GM12878 (cell line): ENCODE measurements at regions not wholly inside any gene's neighbourhood (a gene's known extent, or its start where the extent isn't known, plus 50 kb on each side); places are given as distances from the start of the nearest gene placed in this dataset.

Source experiments
- ATAC-seq: fragments of 200-7000 bp; cut with Tn5 transposase; 3 replicates; pipeline ENCODE4 v1.9.1; 2020; ENCODE audit warnings: mild to moderate bottlenecking, moderate library complexity
- BruUV-seq: library from RNA; stranded (reverse); fragments of 400-500 nt; replicated peaks from 2 replicates; lab custom pipeline; 2021; lab: Mats Ljungman, UMichigan
- CTCF ChIA-PET: fragments of 300-600 bp; sonication (Branson Sonifier 250); formaldehyde crosslinking; extraction: SDS; loops from one replicate; lab custom pipeline; 2021; ENCODE audit warnings: inconsistent platforms; lab: Yijun Ruan, JAX
- POLR2A ChIA-PET: fragments of 350-600 bp; formaldehyde crosslinking; extraction: SDS; loops from one replicate; lab custom pipeline; 2021; ENCODE audit warnings: inconsistent platforms; lab: Charles Lee
- RAD21 ChIA-PET: fragments of 300-600 bp; sonication (Branson Sonifier 250); formaldehyde crosslinking; loops from one replicate; lab custom pipeline; 2023; ENCODE audit warnings: antibody characterized with exemption; ENCODE audit not compliant: unreplicated experiment; lab: Charles Lee
- SMC1A ChIA-PET: fragments of 300-600 bp; sonication (Branson Sonifier 250); formaldehyde crosslinking; loops from one replicate; lab custom pipeline; 2023; ENCODE audit not compliant: unreplicated experiment, uncharacterized antibody; lab: Charles Lee
- DNase-seq: peaks from one replicate; pipeline ENCODE4 v3.0.0-alpha.2; 2011; ENCODE audit warnings: low read depth, low spot score
- FAIRE-seq: peaks from 3 replicates; lab custom pipeline; 2011; peaks lifted over from hg19 to GRCh38; lab: Jason Lieb, UNC
- H2AFZ ChIP-seq: 2 replicates; pipeline ENCODE4 v1.6.0; 2011; ENCODE audit warnings: low read depth, low read length, control low read depth; ENCODE audit not compliant: control insufficient read depth
- H3K27ac ChIP-seq: 2 replicates; pipeline ENCODE4 v1.5.1; 2011; ENCODE audit warnings: control low read depth; ENCODE audit not compliant: control insufficient read depth, insufficient read depth
- H3K27me3 ChIP-seq, 2 experiments: replicated peaks in 1 of 2; 2 replicates each; pipeline versions ENCODE4 v1.6.0 to v1.6.1; 2011; ENCODE audit warnings: low read length in 1 of 2; ENCODE audit not compliant: control insufficient read depth in 2 of 2, insufficient read depth in 2 of 2
- H3K36me3 ChIP-seq, 2 experiments: 2 replicates each; pipeline ENCODE4 v1.5.1; 2011; ENCODE audit warnings: low read length in 1 of 2; ENCODE audit not compliant: control insufficient read depth in 2 of 2, insufficient read depth in 2 of 2
- H3K4me1 ChIP-seq: 2 replicates; pipeline ENCODE4 v1.6.1; 2011; ENCODE audit warnings: mild to moderate bottlenecking, low read length, moderate library complexity, mixed read lengths; ENCODE audit not compliant: control insufficient read depth, insufficient read depth
- H3K4me2 ChIP-seq: 2 replicates; pipeline ENCODE4 v1.6.0; 2011; ENCODE audit warnings: control low read depth; ENCODE audit not compliant: control insufficient read depth, insufficient read depth
- H3K4me3 ChIP-seq: fragments of 200-600 bp; sonication (generic); 2 replicates; pipeline ENCODE4 v1.5.1; 2016
- H3K79me2 ChIP-seq: 2 replicates; pipeline ENCODE4 v1.6.0; 2011; ENCODE audit warnings: low read length; ENCODE audit not compliant: control insufficient read depth, insufficient read depth
- H3K9ac ChIP-seq: 2 replicates; pipeline ENCODE4 v1.8.0; 2011; ENCODE audit warnings: low read length, control low read depth, mixed read lengths; ENCODE audit not compliant: control insufficient read depth, insufficient read depth
- H3K9me3 ChIP-seq: replicated peaks from 3 replicates; pipeline ENCODE4 v1.5.1; 2011; ENCODE audit warnings: mild to moderate bottlenecking, low read length; ENCODE audit not compliant: control insufficient read depth, insufficient read depth
- H4K20me1 ChIP-seq: 2 replicates; pipeline ENCODE4 v1.6.0; 2011; ENCODE audit not compliant: control insufficient read depth, insufficient read depth
- BCL11A ChIP-seq: IDR thresholded peaks from 2 replicates; pipeline ENCODE4 v1.6.1; 2011; ENCODE audit warnings: low read depth, low read length
- POLR2A ChIP-seq: IDR thresholded peaks from 2 replicates; pipeline ENCODE4 v1.6.1; 2011; ENCODE audit warnings: low read depth, mild to moderate bottlenecking, low read length
- POLR2AphosphoS2 ChIP-seq: IDR thresholded peaks from 2 replicates; pipeline ENCODE4 v1.6.1; 2011; ENCODE audit warnings: low read depth, mild to moderate bottlenecking, low read length, improper control_type of control experiment, moderate library complexity
- POLR2AphosphoS5 ChIP-seq: IDR thresholded peaks from 2 replicates; pipeline ENCODE4 v1.6.1; 2011; ENCODE audit warnings: mild to moderate bottlenecking, low read length, inconsistent platforms
- SRF ChIP-seq, 2 experiments: IDR thresholded peaks; 2 replicates each; pipeline ENCODE4 v1.6.1; 2011; ENCODE audit warnings: low read depth in 2 of 2, low read length in 2 of 2, mild to moderate bottlenecking in 1 of 2, moderate library complexity in 1 of 2
- ZNF217 ChIP-seq: fragments of 450-650 bp; IDR thresholded peaks from 2 replicates; pipeline ENCODE4 v1.6.1; 2017; ENCODE audit warnings: antibody characterized with exemption, mild to moderate bottlenecking
- ZNF384 ChIP-seq: IDR thresholded peaks from 2 replicates; pipeline ENCODE4 v1.6.1; 2012; ENCODE audit warnings: low read depth, mild to moderate bottlenecking, low read length, improper control_type of control experiment, borderline replicate concordance
- WGBS: methylation state at CpG from one replicate; pipeline ENCODE4 v1.1.6; 2016; ENCODE audit warnings: low lambda C conversion rate; ENCODE audit not compliant: insufficient replicate concordance, insufficient coverage; ENCODE audit errors: missing lambda C conversion rate; 5-methylcytosine and 5-hydroxymethylcytosine counted together
- in situ Hi-C: fragments of 300-500 bp; cut with MboI; formaldehyde crosslinking; loops from 9 replicates; pipeline ENCODE4 v1.14.3; 2018; ENCODE audit warnings: mixed read lengths
- intact Hi-C: fragments of 100-400 bp; cut with micrococcal nuclease; formaldehyde crosslinking; loops from one replicate; pipeline ENCODE4 v1.14.2; 2022; ENCODE audit not compliant: unreplicated experiment
- TF ChIP-seq, protein P1 (sequence below), 3 experiments: IDR thresholded peaks in 2 of 3; conservative IDR thresholded peaks in 1 of 3; 2 replicates each; pipeline ENCODE4 v1.5.1; 2011; ENCODE audit warnings: low read depth in 3 of 3, low read length in 3 of 3, mild to moderate bottlenecking in 3 of 3, control low read depth in 2 of 3, moderate library complexity in 2 of 3, inconsistent platforms in 1 of 3, mixed read lengths in 1 of 3; ENCODE audit not compliant: control insufficient read depth in 2 of 3, insufficient read depth in 1 of 3; ENCODE audit errors: extremely low read depth in 1 of 3
- TF ChIP-seq, protein P2 (sequence below): fragments of 450-650 bp; IDR thresholded peaks from 2 replicates; pipeline ENCODE4 v1.6.1; 2016; ENCODE audit warnings: mild to moderate bottlenecking
- TF ChIP-seq, protein P3 (sequence below): fragments of 450-650 bp; IDR thresholded peaks from 2 replicates; pipeline ENCODE4 v1.6.1; 2017; ENCODE audit warnings: borderline replicate concordance
- TF ChIP-seq, protein P4 (sequence below): fragments of 450-650 bp; IDR thresholded peaks from 2 replicates; pipeline ENCODE4 v1.6.1; 2018; ENCODE audit warnings: borderline replicate concordance, mild to moderate bottlenecking; ENCODE audit not compliant: partially characterized antibody
- TF ChIP-seq, protein P5 (sequence below): fragments of 450-650 bp; IDR thresholded peaks from 2 replicates; pipeline ENCODE4 v1.6.1; 2016; ENCODE audit warnings: mild to moderate bottlenecking
- TF ChIP-seq, protein P6 (sequence below): fragments of 150-350 bp; IDR thresholded peaks from 2 replicates; pipeline ENCODE4 v1.6.1; 2014; ENCODE audit warnings: mild to moderate bottlenecking, low read depth, low read length

DNA sequence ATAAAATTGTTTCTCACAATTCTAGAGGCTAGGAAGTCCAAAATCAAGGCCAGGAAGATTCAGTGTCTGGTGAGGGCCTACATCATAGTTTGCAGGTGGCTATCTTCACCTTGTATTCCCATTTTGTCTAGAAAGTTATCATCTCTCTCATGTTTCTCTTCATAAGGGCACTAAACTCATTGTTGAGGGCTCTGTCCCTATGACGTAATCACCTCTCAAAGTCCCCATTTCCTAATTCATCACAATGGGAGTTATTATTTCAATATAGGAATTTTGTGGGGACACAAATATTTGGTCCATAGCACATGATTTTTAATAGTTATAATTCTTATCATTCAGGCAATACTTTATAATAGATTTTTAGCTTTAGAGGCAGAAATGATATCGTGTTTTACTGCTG, 1509.2 kb upstream of the SEL1L start (continued):
- TF ChIP-seq, protein P1, sequence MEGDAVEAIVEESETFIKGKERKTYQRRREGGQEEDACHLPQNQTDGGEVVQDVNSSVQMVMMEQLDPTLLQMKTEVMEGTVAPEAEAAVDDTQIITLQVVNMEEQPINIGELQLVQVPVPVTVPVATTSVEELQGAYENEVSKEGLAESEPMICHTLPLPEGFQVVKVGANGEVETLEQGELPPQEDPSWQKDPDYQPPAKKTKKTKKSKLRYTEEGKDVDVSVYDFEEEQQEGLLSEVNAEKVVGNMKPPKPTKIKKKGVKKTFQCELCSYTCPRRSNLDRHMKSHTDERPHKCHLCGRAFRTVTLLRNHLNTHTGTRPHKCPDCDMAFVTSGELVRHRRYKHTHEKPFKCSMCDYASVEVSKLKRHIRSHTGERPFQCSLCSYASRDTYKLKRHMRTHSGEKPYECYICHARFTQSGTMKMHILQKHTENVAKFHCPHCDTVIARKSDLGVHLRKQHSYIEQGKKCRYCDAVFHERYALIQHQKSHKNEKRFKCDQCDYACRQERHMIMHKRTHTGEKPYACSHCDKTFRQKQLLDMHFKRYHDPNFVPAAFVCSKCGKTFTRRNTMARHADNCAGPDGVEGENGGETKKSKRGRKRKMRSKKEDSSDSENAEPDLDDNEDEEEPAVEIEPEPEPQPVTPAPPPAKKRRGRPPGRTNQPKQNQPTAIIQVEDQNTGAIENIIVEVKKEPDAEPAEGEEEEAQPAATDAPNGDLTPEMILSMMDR (IDR thresholded peaks at IDR 0.05 in 2 of 3, conservative IDR thresholded peaks at IDR 0.05 in 1 of 3; ENCODE audit: control insufficient read depth in 2 of 3, extremely low read depth in 1 of 3, insufficient read depth in 1 of 3, low read depth in 3 of 3, low read length in 3 of 3), result no peak
- no peak for TF ChIP-seq ZNF217
- TF ChIP-seq, protein P2, sequence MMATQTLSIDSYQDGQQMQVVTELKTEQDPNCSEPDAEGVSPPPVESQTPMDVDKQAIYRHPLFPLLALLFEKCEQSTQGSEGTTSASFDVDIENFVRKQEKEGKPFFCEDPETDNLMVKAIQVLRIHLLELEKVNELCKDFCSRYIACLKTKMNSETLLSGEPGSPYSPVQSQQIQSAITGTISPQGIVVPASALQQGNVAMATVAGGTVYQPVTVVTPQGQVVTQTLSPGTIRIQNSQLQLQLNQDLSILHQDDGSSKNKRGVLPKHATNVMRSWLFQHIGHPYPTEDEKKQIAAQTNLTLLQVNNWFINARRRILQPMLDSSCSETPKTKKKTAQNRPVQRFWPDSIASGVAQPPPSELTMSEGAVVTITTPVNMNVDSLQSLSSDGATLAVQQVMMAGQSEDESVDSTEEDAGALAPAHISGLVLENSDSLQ, result no peak
- TF ChIP-seq, protein P3, sequence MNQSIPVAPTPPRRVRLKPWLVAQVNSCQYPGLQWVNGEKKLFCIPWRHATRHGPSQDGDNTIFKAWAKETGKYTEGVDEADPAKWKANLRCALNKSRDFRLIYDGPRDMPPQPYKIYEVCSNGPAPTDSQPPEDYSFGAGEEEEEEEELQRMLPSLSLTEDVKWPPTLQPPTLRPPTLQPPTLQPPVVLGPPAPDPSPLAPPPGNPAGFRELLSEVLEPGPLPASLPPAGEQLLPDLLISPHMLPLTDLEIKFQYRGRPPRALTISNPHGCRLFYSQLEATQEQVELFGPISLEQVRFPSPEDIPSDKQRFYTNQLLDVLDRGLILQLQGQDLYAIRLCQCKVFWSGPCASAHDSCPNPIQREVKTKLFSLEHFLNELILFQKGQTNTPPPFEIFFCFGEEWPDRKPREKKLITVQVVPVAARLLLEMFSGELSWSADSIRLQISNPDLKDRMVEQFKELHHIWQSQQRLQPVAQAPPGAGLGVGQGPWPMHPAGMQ, result no peak
- no peak for TF ChIP-seq POLR2AphosphoS5

DNA sequence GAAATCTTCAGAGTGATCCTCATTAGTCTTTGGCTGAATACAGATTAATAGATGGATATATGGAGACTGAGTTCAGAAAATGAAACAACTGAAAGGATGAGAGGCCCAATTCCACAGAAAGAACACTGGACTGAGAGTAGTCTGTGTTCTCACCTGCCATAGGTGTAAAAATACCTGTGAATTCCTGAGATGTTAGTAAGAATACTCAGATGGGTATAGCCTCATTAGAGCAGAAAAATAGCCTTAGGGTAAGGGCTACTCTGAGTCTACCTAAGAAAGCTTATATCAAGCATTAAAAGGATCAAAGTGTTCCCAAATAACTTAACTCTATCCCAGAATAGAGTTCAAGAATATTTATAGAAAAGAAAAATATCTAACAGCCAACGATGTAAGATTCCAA, 1510.3 kb upstream of the SEL1L start:
- no peak overlapping the region for H2AFZ ChIP-seq
- CTCF ChIA-PET, result interaction anchor here (0.8 kb wide), 1 partner anchor 171 kb away, joined by 3 read pairs; no protein-coding TSS in a partner anchor
- SMC1A ChIA-PET, result no interaction called here
- no peak overlapping the region for H3K9ac ChIP-seq
- no peaks in the 10 kb centered on the region for H3K27me3 ChIP-seq
- no peak overlapping the region for H3K27ac ChIP-seq
- WGBS, result 4% methylated on average over 1 of the region's 1 CpG
- no TSS peak for BruUV-seq
- DNase-seq, result no peak
- intact Hi-C loops, result no loop called here
- FAIRE-seq, result no peak
- no peaks in the 10 kb centered on the region for H3K9me3 ChIP-seq
- RAD21 ChIA-PET, result no interaction called here
- no peak overlapping the region for H3K4me2 ChIP-seq
- POLR2A ChIA-PET, result no interaction called here
- H3K36me3 ChIP-seq, result no peaks in the 10 kb centered on the region
- in situ Hi-C loops, result no loop called here
- ATAC-seq, result no peak
- H4K20me1 ChIP-seq, result no peaks in the 10 kb centered on the region
- H3K79me2 ChIP-seq, result no peaks in the 10 kb centered on the region
- H3K4me3 ChIP-seq, result no peak overlapping the region
- H3K4me1 ChIP-seq, result no peaks in the 10 kb centered on the region
- TF ChIP-seq POLR2A (no peak), POLR2AphosphoS2 (no peak), ZNF384 (no peak), BCL11A (no peak), SRF (IDR thresholded peaks at IDR 0.05; ENCODE audit: low read depth in 2 of 2, low read length in 2 of 2) (no peak)
- TF ChIP-seq, protein P4, sequence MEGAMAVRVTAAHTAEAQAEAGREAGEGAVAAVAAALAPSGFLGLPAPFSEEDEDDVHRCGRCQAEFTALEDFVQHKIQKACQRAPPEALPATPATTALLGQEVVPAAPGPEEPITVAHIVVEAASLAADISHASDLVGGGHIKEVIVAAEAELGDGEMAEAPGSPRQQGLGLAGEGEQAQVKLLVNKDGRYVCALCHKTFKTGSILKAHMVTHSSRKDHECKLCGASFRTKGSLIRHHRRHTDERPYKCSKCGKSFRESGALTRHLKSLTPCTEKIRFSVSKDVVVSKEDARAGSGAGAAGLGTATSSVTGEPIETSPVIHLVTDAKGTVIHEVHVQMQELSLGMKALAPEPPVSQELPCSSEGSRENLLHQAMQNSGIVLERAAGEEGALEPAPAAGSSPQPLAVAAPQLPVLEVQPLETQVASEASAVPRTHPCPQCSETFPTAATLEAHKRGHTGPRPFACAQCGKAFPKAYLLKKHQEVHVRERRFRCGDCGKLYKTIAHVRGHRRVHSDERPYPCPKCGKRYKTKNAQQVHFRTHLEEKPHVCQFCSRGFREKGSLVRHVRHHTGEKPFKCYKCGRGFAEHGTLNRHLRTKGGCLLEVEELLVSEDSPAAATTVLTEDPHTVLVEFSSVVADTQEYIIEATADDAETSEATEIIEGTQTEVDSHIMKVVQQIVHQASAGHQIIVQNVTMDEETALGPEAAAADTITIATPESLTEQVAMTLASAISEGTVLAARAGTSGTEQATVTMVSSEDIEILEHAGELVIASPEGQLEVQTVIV, result no peak
- TF ChIP-seq, protein P5, sequence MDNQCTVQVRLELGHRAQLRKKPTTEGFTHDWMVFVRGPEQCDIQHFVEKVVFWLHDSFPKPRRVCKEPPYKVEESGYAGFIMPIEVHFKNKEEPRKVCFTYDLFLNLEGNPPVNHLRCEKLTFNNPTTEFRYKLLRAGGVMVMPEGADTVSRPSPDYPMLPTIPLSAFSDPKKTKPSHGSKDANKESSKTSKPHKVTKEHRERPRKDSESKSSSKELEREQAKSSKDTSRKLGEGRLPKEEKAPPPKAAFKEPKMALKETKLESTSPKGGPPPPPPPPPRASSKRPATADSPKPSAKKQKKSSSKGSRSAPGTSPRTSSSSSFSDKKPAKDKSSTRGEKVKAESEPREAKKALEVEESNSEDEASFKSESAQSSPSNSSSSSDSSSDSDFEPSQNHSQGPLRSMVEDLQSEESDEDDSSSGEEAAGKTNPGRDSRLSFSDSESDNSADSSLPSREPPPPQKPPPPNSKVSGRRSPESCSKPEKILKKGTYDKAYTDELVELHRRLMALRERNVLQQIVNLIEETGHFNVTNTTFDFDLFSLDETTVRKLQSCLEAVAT, result no peak
- TF ChIP-seq, protein P6, sequence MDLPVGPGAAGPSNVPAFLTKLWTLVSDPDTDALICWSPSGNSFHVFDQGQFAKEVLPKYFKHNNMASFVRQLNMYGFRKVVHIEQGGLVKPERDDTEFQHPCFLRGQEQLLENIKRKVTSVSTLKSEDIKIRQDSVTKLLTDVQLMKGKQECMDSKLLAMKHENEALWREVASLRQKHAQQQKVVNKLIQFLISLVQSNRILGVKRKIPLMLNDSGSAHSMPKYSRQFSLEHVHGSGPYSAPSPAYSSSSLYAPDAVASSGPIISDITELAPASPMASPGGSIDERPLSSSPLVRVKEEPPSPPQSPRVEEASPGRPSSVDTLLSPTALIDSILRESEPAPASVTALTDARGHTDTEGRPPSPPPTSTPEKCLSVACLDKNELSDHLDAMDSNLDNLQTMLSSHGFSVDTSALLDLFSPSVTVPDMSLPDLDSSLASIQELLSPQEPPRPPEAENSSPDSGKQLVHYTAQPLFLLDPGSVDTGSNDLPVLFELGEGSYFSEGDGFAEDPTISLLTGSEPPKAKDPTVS, result no peak
